Activated CD4-positive, alpha-beta T cell treated with anti-CD3 and anti-CD28 coated beads, Interleukin-2, Interleukin-4, amounts not matched to agents 100 ng/mL and 50 ng/mL, durations not matched to agents 16 hours and 8 hours (primary cell): ENCODE measurements at regions not wholly inside any gene's neighbourhood (a gene's known extent, or its start where the extent isn't known, plus 50 kb on each side); places are given as distances from the start of the nearest gene placed in this dataset.
"Not testable (repeated sequence)": the region's sequence is repeated elsewhere in the genome, so short reads cannot be mapped to it uniquely, and the experiment has no call there.

ENCODE experiments used
- DNase-seq: peaks from one replicate; pipeline ENCODE4 v3.0.0-alpha.2; 2020; ENCODE audit warnings: low spot score

DNA sequence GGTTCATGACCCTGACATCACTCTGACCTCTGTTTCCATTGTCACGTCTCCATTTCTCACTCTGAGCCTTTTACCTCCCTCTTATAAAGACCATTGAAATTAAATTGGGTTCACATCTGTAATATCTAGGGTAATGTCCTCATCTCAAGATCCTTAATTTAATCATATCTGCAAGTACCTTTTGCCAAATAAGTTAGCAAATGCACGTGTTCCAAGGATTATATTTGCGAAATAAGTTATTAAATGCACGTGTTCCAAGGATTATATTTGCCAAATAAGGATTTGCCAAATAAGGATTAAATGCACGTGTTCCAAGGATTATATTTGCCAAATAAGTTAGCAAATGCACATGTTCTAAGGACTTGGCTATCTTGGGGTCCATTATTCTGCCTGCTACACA lies 938.0 kb downstream of the NLGN4X start:
- no peak for DNase-seq

GRCh38 chrX:5289949-5290348 lies 938.7 kb downstream of the NLGN4X start:
- DNase-seq, result not testable (repeated sequence)

GRCh38 chrX:5278908-5279307 lies 949.8 kb downstream of the NLGN4X start:
- no peak for DNase-seq

DNA sequence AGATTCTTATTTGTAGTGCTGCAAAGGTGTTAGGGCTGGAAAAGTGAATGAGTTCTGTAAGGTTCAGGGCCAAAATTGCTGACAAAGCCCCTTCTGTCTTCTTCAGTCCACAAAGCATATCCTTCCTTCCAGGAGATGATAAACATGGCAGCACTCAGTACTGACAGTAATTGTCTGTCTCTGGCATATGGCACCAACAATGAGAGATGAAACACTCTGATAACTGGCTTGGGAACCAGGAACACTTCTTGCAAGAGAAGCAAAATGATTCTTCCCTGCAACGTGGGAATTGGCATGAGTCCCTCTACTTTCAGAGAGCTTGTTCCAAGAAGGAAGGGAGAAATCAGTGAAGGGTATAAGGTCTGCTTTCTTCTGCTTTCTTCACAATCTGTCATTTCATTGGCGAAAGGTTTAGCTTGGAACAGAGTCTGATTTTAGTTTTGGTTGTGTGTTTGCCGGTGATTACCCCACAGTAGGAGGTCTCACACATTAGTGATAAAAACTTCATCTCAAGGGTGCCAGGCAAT lies 963.3 kb downstream of the NLGN4X start:
- DNase-seq, result no peak

GRCh38 chrX:5250106-5250505 lies 978.6 kb downstream of the NLGN4X start:
- DNase-seq, result no peak

- DNase-seq, result no peak
Measured at GRCh38 chrX:5242091-5242790, 986.4 kb downstream of the NLGN4X start.

GRCh38 chrX:5236749-5237148 lies 991.9 kb downstream of the NLGN4X start:
- DNase-seq, result no peak

DNA sequence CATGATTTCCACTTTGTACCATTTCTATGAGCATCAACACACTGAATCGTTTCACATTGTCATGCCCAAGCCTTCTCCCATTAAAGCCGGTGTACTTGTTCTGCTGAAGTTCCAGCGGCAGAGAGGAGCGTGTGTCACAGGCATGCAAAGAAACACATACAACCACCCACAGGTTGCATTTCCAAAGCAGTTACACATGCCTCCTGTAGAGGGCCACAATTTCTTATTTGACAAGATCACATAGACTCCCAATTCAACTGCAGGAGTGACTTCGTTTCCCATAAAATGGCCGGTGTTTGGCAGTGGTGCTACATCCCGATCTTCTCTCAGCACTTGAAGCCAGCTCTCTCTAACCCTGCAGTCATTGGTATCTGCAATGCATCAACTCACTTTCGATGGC lies 992.6 kb downstream of the NLGN4X start:
- DNase-seq, result no peak

GRCh38 chrX:5233830-5234229 lies 994.8 kb downstream of the NLGN4X start:
- no peak for DNase-seq

GRCh38 chrX:5220421-5220820 lies 1008.2 kb downstream of the NLGN4X start:
- DNase-seq, result no peak

DNA sequence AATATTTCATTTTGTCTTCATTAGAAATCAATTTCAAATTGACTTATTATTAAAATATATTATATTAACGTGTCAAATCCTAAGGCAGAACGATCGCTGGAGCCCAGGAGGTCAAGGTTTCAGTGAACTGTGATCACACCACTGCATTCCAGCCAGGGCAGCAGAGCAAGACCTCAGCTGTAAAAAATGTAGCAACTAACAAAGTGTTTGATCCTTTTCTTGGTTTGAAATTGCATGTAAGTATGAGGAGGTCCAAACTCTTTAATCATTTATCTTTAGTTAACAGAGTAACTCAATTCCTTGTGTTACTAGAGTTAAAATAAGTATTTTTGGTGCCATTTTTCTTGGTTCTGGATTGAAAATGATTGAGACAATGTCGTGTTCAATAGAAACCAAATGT lies 1033.9 kb downstream of the NLGN4X start:
- DNase-seq, result no peak

DNA sequence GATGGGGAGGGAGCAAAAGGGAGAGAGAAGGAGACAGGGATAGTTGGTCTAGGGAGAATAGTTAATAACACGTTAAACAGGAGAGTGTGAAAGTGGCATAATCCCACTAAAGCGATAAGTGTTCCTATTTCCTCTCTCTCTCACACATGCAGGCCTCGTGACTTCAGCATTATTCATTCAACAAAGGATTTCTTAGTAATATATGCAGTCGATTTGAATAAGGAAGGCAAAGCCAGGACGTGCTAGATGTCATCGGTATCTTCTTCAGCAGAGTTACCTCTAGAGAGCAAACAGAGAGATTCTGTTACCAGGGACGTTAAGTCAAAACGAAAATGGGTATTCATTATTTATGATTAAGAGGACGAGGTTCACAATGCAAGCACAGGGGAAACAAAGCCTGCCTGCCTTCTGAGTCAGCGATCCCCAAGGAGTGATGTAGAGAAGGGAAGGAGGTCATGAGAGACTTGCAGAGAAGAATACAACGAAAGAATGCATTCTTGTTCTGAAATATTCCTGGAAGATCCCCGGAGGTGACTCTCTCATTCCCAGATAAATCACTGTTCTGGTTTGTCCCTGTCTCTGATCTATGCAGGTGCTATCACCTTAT lies 1048.4 kb downstream of the NLGN4X start:
- no peak for DNase-seq

GRCh38 chrX:5176766-5177165 lies 1051.9 kb downstream of the NLGN4X start:
- no peak for DNase-seq

- DNase-seq, result no peak
Measured at GRCh38 chrX:5163663-5164062, 1065.0 kb downstream of the NLGN4X start.

DNA sequence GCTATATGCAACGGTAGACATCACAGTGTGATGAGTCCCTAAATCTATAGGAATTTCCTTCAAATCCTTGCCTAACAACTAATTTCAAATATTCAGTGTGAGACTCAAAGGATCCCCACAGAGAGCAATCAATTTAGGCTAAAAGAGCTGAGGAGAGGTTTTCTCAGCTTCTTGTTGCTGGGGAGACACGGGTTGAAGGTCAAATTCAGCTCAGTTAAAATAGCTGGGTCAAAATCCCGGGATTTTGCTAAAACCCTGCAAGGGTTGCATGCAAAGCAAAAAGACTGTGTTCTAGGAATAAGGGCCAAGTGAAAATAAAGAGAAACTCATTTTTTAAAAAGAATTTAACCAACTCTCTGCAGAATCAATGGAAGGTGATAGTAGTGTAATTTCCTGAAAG lies 1073.4 kb downstream of the NLGN4X start:
- DNase-seq, result no peak

DNA sequence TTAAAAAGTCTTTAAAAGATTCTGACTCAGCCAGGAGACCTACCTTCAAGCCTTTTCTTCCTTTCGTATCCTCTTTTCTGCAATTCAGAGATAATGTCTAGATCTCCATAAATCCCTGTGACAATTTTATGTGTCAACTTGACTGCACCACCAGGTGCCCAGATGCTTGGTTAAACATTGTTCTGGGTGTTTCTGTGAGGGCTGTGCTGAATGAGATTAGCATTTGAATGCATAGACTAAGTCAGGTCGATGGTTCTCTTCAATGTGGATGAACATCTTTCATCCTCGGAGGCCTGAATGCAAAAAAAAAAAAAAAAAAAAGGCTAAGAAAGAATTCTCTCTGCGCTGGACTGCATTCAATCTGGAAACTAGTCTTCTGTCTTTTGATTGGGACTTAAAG lies 1082.7 kb downstream of the NLGN4X start:
- DNase-seq, result no peak

DNA sequence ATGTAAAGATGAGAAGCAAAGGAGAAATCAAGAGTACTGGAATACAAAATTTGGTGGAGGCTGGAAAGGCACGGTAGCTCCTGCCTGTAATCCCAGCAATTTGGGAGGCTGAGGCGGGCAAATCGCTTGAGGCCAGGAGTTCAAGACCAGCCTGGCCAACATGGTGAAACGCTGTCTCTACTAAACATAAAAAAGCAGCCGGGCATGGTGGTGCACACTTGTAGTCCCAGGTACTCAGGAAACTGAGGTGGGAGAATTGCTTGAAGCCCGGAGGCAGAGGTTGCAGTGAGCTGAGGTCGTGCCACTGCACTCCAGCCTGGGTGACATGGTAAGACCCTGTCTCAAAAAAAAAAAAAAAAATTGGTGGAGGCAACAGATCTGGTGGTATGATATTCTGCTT lies 1086.0 kb downstream of the NLGN4X start:
- no peak for DNase-seq

GRCh38 chrX:5122181-5122678 lies 1106.4 kb downstream of the NLGN4X start:
- no peak for DNase-seq

DNA sequence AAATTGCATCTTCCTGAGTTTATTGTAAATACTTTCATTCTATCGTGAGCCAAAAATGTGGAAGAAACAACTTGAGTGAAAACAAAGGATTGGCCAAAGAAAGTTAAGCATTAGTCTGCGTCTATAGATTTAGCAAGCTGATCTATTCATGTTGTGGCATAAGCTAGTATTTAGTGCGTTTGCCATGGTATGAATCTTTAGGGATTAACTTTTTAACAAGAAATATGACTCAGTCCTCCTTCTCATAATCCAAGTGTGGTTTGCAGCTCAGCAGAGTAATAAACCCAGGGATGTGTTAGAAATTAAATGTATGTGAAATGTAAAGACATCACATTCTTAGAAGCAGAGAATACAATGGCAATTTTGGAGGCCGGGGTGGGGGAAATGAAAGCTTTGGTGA lies 1110.9 kb downstream of the NLGN4X start:
- DNase-seq, result no peak

DNA sequence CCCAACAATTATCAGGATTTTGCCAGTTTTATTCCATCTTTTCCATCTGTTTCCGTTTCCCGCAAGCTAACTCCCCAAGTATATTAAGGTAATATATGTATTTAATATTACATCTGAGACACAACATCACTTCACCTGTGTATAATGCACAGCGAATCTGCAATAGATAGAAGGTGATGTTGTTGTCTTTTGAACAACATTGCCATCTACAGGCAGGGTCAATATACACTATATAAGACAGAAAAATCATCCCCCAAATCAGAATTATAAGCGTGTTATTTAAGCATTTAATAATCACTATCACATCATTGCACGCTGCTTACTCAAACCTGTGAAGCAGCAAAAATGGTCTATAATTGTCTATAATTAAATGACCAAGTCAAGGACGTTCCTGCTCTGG lies 1115.5 kb downstream of the NLGN4X start:
- no peak for DNase-seq

DNA sequence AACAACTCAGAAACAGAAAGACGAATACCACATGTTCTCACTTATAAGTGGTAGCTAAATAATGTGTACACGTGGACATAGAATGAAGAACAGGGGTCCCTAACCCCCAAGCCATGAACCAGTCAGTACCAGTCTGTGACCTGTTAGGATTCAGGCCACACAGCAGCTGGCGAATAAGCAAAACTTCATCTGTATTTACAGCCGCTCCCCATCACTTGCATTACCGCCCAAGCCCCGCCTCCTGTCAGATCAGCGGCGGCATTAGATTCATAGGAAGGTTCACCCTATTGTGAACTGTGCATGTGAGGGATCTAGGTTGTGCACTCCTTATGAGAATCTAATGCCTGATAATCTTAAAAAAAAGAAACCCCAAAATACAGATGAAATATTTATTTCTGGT lies 1128.7 kb downstream of the NLGN4X start:
- DNase-seq, result no peak

DNA sequence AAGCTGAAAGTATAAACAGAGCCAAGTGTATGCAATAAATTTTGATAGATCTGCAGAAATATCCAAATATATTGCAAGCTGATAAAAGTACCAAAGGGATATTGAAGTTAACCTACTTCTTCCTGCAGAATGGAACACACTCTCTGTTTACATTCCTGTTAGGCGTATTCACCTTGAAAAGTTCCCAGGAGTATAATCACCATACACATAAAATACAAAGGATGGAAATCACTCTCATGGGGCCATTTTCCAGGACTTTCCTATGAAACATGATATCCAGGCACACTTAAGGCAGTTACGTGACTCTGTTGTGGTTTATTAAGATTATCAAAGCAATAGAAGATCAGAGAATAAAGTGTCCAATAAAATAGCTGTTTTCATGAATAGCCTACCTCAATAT lies 1142.3 kb downstream of the NLGN4X start:
- no peak for DNase-seq

DNA sequence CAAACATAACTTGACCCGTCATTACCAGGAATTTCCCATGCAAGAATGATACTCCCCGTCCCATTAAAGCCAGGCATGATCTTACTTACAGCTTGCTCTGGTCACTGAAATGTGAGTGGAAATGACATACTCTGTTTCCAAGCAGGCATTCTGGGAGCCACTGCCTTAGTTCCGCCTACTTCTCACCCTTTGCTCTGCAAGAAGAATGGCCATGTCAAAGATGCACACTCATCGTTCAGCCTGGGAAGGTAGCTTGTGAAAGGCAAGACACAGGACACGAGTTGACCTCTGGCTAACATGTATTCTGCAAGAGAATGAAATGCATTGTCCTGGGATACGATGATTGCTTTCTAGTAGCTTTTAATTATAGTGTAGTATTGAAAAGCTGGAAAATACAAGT lies 1144.4 kb downstream of the NLGN4X start:
- DNase-seq, result no peak

- no peak for DNase-seq
Measured at GRCh38 chrX:5082705-5083104, 1146.0 kb downstream of the NLGN4X start.
